AG09319 (cell line): ENCODE measurements at regions not wholly inside any gene's neighbourhood (a gene's known extent, or its start where the extent isn't known, plus 50 kb on each side); places are given as distances from the start of the nearest gene placed in this dataset.

ENCODE experiments used
- DNase-seq: peaks from one replicate; pipeline ENCODE4 v3.0.0-alpha.2; 2010; ENCODE audit warnings: low read depth; ENCODE audit errors: extremely low read depth
- TF ChIP-seq, protein P1 (sequence below): IDR thresholded peaks from 2 replicates; pipeline ENCODE4 v1.5.1; 2011; ENCODE audit warnings: low read depth, mild to moderate bottlenecking, inconsistent platforms, low read length, moderate library complexity

DNA sequence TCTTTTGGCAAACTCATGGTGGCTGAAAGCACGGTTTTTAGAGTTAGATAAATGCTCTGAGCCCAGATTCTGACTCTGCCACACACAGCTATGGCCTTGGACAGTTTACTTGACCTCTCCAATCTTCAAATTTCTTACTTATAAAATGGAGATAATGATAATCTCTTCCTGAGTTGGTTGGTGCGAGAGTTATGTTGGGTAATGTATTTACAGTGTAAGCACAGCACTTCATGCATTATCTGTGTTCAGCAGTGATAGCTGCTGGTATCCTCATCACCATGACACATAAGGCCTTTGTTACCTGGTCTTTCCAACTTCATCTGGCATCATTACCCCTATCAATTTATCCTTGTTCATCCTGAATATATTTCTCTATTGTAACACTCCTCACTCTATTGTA lies 178.8 kb upstream of the ELL2 start:
- no peak for DNase-seq
- TF ChIP-seq, protein P1, sequence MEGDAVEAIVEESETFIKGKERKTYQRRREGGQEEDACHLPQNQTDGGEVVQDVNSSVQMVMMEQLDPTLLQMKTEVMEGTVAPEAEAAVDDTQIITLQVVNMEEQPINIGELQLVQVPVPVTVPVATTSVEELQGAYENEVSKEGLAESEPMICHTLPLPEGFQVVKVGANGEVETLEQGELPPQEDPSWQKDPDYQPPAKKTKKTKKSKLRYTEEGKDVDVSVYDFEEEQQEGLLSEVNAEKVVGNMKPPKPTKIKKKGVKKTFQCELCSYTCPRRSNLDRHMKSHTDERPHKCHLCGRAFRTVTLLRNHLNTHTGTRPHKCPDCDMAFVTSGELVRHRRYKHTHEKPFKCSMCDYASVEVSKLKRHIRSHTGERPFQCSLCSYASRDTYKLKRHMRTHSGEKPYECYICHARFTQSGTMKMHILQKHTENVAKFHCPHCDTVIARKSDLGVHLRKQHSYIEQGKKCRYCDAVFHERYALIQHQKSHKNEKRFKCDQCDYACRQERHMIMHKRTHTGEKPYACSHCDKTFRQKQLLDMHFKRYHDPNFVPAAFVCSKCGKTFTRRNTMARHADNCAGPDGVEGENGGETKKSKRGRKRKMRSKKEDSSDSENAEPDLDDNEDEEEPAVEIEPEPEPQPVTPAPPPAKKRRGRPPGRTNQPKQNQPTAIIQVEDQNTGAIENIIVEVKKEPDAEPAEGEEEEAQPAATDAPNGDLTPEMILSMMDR = no peak

DNA sequence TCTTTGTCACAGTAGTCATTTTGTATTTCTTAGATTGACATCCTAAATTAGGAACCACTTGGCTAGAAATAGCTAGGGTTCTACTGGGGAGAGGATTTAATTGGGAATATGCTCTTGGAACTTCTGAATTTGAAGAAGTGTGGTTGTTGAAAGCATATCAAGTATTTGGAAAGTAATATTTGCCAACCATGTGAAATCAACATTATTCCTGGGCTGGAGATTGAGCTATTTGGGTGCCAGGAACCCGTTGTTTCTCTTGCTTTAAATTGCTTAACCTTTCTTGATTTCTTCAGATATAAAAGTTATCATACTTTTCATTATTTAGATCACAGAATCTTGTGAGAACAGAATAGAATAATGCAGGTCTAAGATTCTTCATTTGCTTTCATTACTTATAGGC lies 178.4 kb upstream of the ELL2 start:
- TF ChIP-seq, protein P1 = no peak
- DNase-seq = no peak

GRCh38 chr5:96134886-96135285 lies 173.2 kb upstream of the ELL2 start:
- no peak for DNase-seq
- TF ChIP-seq, protein P1 = no peak

- TF ChIP-seq, protein P1 = no peak
- DNase-seq = no peak
Measured at GRCh38 chr5:96133341-96134079, 171.9 kb upstream of the ELL2 start.

DNA sequence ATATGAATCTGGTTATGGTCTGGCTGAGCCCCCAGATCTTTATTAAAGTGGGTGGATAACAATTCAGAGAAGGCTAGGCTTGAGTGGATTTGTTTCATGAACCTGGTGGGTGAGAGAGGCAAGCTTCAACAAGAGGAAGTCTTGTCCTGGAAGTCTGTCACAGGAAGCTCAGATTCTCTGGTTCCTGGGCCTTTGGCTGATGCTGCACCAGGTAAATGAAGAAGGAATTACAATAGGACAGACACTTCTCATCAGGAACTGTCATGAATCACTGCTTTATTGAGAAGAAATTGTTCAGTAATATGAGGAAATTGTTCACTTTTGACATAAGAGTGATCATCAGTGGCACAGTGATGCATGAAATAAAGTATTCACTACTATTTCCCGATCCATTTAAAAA lies 167.6 kb upstream of the ELL2 start:
- TF ChIP-seq, protein P1 = no peak
- DNase-seq = no peak

DNA sequence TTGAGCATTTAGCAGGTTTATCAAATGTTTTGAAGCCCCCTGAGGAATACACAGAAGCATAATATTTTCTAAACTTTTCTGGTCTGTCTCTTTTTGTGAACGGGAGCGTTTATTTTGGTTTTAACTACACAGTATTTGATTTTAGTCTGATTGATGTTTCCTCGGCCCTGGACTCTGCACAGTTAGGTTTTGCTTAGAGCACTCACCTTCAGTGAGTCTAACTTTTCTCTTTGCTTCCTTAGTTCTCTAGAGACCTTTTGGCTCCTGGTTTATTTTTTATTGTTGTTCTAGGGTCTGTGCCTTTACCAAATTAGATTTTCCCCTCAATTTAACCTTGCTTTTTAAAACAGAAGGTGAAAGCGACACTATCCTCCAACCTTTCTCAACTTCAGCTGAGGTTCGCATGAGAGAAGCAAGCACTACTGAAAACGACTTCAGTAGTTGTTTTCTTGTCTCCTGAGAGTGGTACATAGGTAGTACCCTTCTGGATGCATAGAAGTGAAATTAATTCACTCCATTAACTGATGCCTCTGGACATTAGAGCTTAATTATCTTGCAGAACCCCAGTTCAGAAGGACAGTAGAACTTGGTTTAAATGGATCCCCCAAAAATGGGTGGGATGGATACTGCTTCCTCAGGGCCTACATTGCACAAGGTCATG lies 166.7 kb upstream of the ELL2 start:
- TF ChIP-seq, protein P1 = no peak
- DNase-seq = no peak

- DNase-seq = no peak
- TF ChIP-seq, protein P1 = no peak
Measured at GRCh38 chr5:96127538-96127937, 165.9 kb upstream of the ELL2 start.
